MM.1S (cell line): ENCODE measurements at regions not wholly inside any gene's neighbourhood (a gene's known extent, or its start where the extent isn't known, plus 50 kb on each side); places are given as distances from the start of the nearest gene placed in this dataset.

Source experiments
- DNase-seq: peaks from one replicate; pipeline ENCODE4 v3.0.0-alpha.2; 2015
- H2AFZ ChIP-seq: fragments of 300-600 bp; sonication (generic); 2 replicates; pipeline ENCODE4 v1.6.0; 2016; ENCODE audit warnings: antibody characterized with exemption, low read length
- H3F3A ChIP-seq: fragments of 300-600 bp; sonication (generic); 2 replicates; pipeline ENCODE4 v1.6.1; 2016; ENCODE audit warnings: mild to moderate bottlenecking, antibody characterized with exemption, low read length, moderate library complexity, mixed read lengths; ENCODE audit not compliant: insufficient read depth
- H3K27ac ChIP-seq: fragments of 300-600 bp; sonication (generic); 2 replicates; pipeline ENCODE4 v1.5.1; 2016; ENCODE audit warnings: mild to moderate bottlenecking, low read length
- H3K27me3 ChIP-seq: fragments of 300-600 bp; sonication (generic); replicated peaks from 2 replicates; pipeline ENCODE4 v1.6.0; 2016; ENCODE audit warnings: low read length; ENCODE audit not compliant: insufficient read depth
- H3K36me3 ChIP-seq: fragments of 300-600 bp; sonication (generic); replicated peaks from 2 replicates; pipeline ENCODE4 v1.6.1; 2016; ENCODE audit warnings: mild to moderate bottlenecking, low read length, mixed read lengths; ENCODE audit not compliant: insufficient read depth
- H3K4me1 ChIP-seq: fragments of 300-600 bp; sonication (generic); 2 replicates; pipeline ENCODE4 v1.6.1; 2016; ENCODE audit warnings: low read length, mixed read lengths
- H3K4me2 ChIP-seq: fragments of 300-600 bp; sonication (generic); 2 replicates; pipeline ENCODE4 v1.6.0; 2016; ENCODE audit warnings: low read depth, low read length
- H3K4me3 ChIP-seq: fragments of 300-600 bp; sonication (generic); 2 replicates; pipeline ENCODE4 v1.5.1; 2016; ENCODE audit warnings: low read length, mixed read lengths
- H3K79me2 ChIP-seq: fragments of 300-600 bp; sonication (generic); 2 replicates; pipeline ENCODE4 v1.6.1; 2016; ENCODE audit warnings: mixed run types, low read length, mixed read lengths
- H3K9ac ChIP-seq: fragments of 300-600 bp; sonication (generic); 2 replicates; pipeline ENCODE4 v1.6.1; 2016; ENCODE audit warnings: low read length, mixed read lengths
- H3K9me2 ChIP-seq: fragments of 300-600 bp; sonication (generic); replicated peaks from 2 replicates; pipeline ENCODE4 v1.6.1; 2016; ENCODE audit warnings: mild to moderate bottlenecking, low read length, mixed read lengths; ENCODE audit not compliant: insufficient read depth
- H3K9me3 ChIP-seq: fragments of 300-600 bp; sonication (generic); replicated peaks from 2 replicates; pipeline ENCODE4 v1.6.1; 2016; ENCODE audit warnings: mild to moderate bottlenecking, low read length, mixed read lengths; ENCODE audit not compliant: insufficient read depth
- H4K20me1 ChIP-seq: fragments of 300-600 bp; sonication (generic); 2 replicates; pipeline ENCODE4 v1.6.1; 2016; ENCODE audit warnings: mild to moderate bottlenecking, low read length, moderate library complexity, mixed read lengths; ENCODE audit not compliant: insufficient read depth
- CTCF ChIP-seq: fragments of 300-600 bp; sonication (generic); IDR thresholded peaks from 2 replicates; pipeline ENCODE4 v1.5.1; 2016; ENCODE audit warnings: antibody characterized with exemption, low read length, mixed read lengths
- EZH2 ChIP-seq: fragments of 300-600 bp; sonication (generic); optimal IDR thresholded peaks from 2 replicates; pipeline ENCODE3; 2017; ENCODE audit warnings: low read depth, mild to moderate bottlenecking, antibody characterized with exemption, low read length, mixed read lengths
- EZH2phosphoT487 ChIP-seq: fragments of 300-600 bp; sonication (generic); IDR thresholded peaks from 2 replicates; pipeline ENCODE4 v1.6.1; 2018; ENCODE audit warnings: antibody characterized with exemption, low read length

- Histone ChIP-seq H3K79me2 (no peaks in the 10 kb centered on the region), H3K4me2 (no peak overlapping the region), H3K27ac (no peak overlapping the region), H2AFZ (no peak overlapping the region), H3F3A (no peaks in the 10 kb centered on the region), H3K9me3 (no peaks in the 10 kb centered on the region), H3K27me3 (no peaks in the 10 kb centered on the region), H4K20me1 (no peaks in the 10 kb centered on the region), H3K9me2 (no peaks in the 10 kb centered on the region), H3K4me1 (no peaks in the 10 kb centered on the region), H3K9ac (no peak overlapping the region), H3K4me3 (no peak overlapping the region), H3K36me3 (no peaks in the 10 kb centered on the region)
- TF ChIP-seq CTCF: no peak
- no peak for TF ChIP-seq EZH2
- no peak for TF ChIP-seq EZH2phosphoT487
- no peak for DNase-seq
Observed at GRCh38 chr1:99445071-99445470, 180.8 kb downstream of the PLPPR4 start.

GRCh38 chr1:99445486-99445885 is 181.2 kb downstream of the PLPPR4 start:
- Histone ChIP-seq H2AFZ (no peak overlapping the region), H4K20me1 (no peaks in the 10 kb centered on the region), H3K4me3 (no peak overlapping the region), H3K9ac (no peak overlapping the region), H3K9me3 (no peaks in the 10 kb centered on the region), H3K9me2 (no peaks in the 10 kb centered on the region), H3K27me3 (no peaks in the 10 kb centered on the region), H3K4me2 (no peak overlapping the region), H3K36me3 (no peaks in the 10 kb centered on the region), H3K27ac (no peak overlapping the region), H3K4me1 (no peaks in the 10 kb centered on the region), H3F3A (no peaks in the 10 kb centered on the region), H3K79me2 (no peaks in the 10 kb centered on the region)
- DNase-seq: no peak
- TF ChIP-seq EZH2phosphoT487 (no peak), EZH2 (no peak), CTCF (no peak)

GRCh38 chr1:99447721-99448120 is 183.4 kb downstream of the PLPPR4 start:
- Histone ChIP-seq H3K9me3 (no peaks in the 10 kb centered on the region), H3F3A (no peaks in the 10 kb centered on the region), H2AFZ (no peak overlapping the region), H3K36me3 (no peaks in the 10 kb centered on the region), H3K9ac (no peak overlapping the region), H3K4me2 (no peak overlapping the region), H3K79me2 (no peaks in the 10 kb centered on the region), H3K4me1 (no peaks in the 10 kb centered on the region), H4K20me1 (no peaks in the 10 kb centered on the region), H3K4me3 (no peak overlapping the region), H3K27me3 (no peaks in the 10 kb centered on the region), H3K27ac (no peak overlapping the region), H3K9me2 (no peaks in the 10 kb centered on the region)
- DNase-seq: no peak
- TF ChIP-seq EZH2: no peak
- no peak for TF ChIP-seq EZH2phosphoT487
- TF ChIP-seq CTCF: no peak
